ENCODE measurements at regions not wholly inside any gene's neighbourhood (a gene's known extent, or its start where the extent isn't known, plus 50 kb on each side); places are given as distances from the start of the nearest gene placed in this dataset.

DNA sequence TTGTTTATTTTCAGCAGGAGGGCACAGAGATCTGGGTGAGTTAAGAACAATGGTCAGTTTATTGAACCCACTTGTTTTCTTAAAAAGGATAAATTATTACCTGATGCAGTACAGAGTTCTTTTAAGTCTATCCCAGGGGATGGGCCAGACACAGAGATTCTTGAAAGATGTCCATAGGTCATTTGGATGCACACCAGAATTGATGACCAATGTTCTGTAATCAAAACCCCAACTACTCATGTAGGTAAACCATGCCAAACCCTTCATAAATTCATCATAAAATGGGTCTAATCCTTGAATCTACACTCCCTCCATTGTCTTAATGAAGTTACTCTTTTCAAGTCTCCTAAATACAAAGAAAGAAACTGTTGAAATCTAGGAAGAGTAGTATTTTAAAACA is 273.0 kb upstream of the COL8A1 start (continued):
- TF ChIP-seq POLR2AphosphoS5 (IDR thresholded peaks at IDR 0.05; ENCODE audit: low read length) (no peak), SMC3 (IDR thresholded peaks at IDR 0.05; ENCODE audit: borderline replicate concordance, low read length) (no peak), ZNF384 (IDR thresholded peaks at IDR 0.05; ENCODE audit: borderline replicate concordance, low read depth, low read length) (no peak), POU2F2 (IDR thresholded peaks at IDR 0.05; ENCODE audit: borderline replicate concordance, low read depth, low read length) (no peak), PAX8 (IDR thresholded peaks at IDR 0.05) (no peak)
- TF ChIP-seq, protein P1, sequence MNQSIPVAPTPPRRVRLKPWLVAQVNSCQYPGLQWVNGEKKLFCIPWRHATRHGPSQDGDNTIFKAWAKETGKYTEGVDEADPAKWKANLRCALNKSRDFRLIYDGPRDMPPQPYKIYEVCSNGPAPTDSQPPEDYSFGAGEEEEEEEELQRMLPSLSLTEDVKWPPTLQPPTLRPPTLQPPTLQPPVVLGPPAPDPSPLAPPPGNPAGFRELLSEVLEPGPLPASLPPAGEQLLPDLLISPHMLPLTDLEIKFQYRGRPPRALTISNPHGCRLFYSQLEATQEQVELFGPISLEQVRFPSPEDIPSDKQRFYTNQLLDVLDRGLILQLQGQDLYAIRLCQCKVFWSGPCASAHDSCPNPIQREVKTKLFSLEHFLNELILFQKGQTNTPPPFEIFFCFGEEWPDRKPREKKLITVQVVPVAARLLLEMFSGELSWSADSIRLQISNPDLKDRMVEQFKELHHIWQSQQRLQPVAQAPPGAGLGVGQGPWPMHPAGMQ (IDR thresholded peaks at IDR 0.05; ENCODE audit: borderline replicate concordance), result no peak
- TF ChIP-seq, protein P2, sequence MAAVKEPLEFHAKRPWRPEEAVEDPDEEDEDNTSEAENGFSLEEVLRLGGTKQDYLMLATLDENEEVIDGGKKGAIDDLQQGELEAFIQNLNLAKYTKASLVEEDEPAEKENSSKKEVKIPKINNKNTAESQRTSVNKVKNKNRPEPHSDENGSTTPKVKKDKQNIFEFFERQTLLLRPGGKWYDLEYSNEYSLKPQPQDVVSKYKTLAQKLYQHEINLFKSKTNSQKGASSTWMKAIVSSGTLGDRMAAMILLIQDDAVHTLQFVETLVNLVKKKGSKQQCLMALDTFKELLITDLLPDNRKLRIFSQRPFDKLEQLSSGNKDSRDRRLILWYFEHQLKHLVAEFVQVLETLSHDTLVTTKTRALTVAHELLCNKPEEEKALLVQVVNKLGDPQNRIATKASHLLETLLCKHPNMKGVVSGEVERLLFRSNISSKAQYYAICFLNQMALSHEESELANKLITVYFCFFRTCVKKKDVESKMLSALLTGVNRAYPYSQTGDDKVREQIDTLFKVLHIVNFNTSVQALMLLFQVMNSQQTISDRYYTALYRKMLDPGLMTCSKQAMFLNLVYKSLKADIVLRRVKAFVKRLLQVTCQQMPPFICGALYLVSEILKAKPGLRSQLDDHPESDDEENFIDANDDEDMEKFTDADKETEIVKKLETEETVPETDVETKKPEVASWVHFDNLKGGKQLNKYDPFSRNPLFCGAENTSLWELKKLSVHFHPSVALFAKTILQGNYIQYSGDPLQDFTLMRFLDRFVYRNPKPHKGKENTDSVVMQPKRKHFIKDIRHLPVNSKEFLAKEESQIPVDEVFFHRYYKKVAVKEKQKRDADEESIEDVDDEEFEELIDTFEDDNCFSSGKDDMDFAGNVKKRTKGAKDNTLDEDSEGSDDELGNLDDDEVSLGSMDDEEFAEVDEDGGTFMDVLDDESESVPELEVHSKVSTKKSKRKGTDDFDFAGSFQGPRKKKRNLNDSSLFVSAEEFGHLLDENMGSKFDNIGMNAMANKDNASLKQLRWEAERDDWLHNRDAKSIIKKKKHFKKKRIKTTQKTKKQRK (IDR thresholded peaks at IDR 0.05; ENCODE audit: low read depth, low read length), result no peak

DNA sequence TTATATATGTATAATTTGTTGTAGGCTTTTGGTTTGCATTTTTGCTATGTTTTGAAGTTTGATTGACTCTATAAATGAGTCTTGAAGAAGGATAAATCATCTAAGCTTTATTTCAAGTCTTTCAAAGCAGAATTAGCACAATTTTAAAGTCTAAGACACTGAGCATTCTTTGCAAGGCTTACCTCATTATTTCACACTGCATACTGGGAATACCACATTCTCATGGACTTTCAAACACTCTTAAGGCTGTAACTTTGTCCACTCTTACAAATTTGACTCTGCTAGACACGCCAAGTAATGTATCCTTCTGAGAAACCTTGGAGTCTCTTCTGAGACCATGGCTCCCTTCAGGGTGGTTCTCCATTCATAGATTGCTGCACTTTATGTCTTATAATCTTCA is 281.3 kb upstream of the COL8A1 start:
- Histone ChIP-seq H3K4me1 (ENCODE audit: control insufficient read depth, insufficient read depth, low read length) (no peaks in the 10 kb centered on the region), H2AFZ (ENCODE audit: control insufficient read depth, low read depth, low read length) (no peak overlapping the region), H3K4me3 (no peak overlapping the region), H3K27me3 (replicated peaks in 1 of 2; ENCODE audit: control insufficient read depth in 2 of 2, insufficient read depth in 2 of 2, low read length in 1 of 2) (no peaks in the 10 kb centered on the region), H3K36me3 (ENCODE audit: control insufficient read depth in 2 of 2, insufficient read depth in 2 of 2, low read length in 1 of 2) (no peaks in the 10 kb centered on the region), H3K9me3 (replicated peaks; ENCODE audit: control insufficient read depth, insufficient read depth, low read length) (no peaks in the 10 kb centered on the region; the same call in 2 of the 3 replicates), H3K79me2 (ENCODE audit: control insufficient read depth, insufficient read depth, low read length) (no peaks in the 10 kb centered on the region), H4K20me1 (ENCODE audit: control insufficient read depth, insufficient read depth) (no peaks in the 10 kb centered on the region), H3K9ac (ENCODE audit: control insufficient read depth, insufficient read depth, low read length) (no peak overlapping the region), H3K4me2 (ENCODE audit: control insufficient read depth, insufficient read depth) (no peak overlapping the region), H3K27ac (ENCODE audit: control insufficient read depth, insufficient read depth) (no peak overlapping the region)
- no peak for DNase-seq (ENCODE audit: low read depth, low spot score)
- TF ChIP-seq, protein P3, sequence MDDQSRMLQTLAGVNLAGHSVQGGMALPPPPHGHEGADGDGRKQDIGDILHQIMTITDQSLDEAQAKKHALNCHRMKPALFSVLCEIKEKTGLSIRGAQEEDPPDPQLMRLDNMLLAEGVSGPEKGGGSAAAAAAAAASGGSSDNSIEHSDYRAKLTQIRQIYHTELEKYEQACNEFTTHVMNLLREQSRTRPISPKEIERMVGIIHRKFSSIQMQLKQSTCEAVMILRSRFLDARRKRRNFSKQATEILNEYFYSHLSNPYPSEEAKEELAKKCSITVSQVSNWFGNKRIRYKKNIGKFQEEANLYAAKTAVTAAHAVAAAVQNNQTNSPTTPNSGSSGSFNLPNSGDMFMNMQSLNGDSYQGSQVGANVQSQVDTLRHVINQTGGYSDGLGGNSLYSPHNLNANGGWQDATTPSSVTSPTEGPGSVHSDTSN (IDR thresholded peaks at IDR 0.05; ENCODE audit: insufficient replicate concordance, low read depth, low read length), result no peak
- TF ChIP-seq NBN (IDR thresholded peaks at IDR 0.05) (no peak), MEF2B (IDR thresholded peaks at IDR 0.05; ENCODE audit: partially characterized antibody, poor library complexity, severe bottlenecking) (no peak), SUZ12 (IDR thresholded peaks at IDR 0.05; ENCODE audit: unreplicated experiment) (no peak), TAF1 (IDR thresholded peaks at IDR 0.05; ENCODE audit: borderline replicate concordance, low read depth, low read length) (no peak), SREBF1 (IDR thresholded peaks at IDR 0.05; ENCODE audit: low read length) (no peak), ZNF207 (IDR thresholded peaks at IDR 0.05; ENCODE audit: borderline replicate concordance) (no peak)
- CTCF ChIA-PET, result no interaction called here
- RAD21 ChIA-PET (ENCODE audit: unreplicated experiment), result no interaction called here
- SMC1A ChIA-PET (ENCODE audit: uncharacterized antibody, unreplicated experiment), result no interaction called here
- ATAC-seq, result no peak
- in situ Hi-C loops (cut with MboI), result no loop called here
- POLR2A ChIA-PET, result no interaction called here
- intact Hi-C loops (cut with micrococcal nuclease; ENCODE audit: unreplicated experiment), result no loop called here
- FAIRE-seq, result no peak
- 0% methylated on average over 1 of the region's 1 CpG for WGBS (ENCODE audit: insufficient coverage, insufficient replicate concordance, low lambda C conversion rate, missing lambda C conversion rate)
- BruUV-seq (replicated peaks), result no TSS peak
